ENCODE measurements at regions not wholly inside any gene's neighbourhood (a gene's known extent, or its start where the extent isn't known, plus 50 kb on each side); places are given as distances from the start of the nearest gene placed in this dataset.

GRCh38 chr3:82347585-82347984, 586.1 kb upstream of the GBE1 start:
- Histone ChIP-seq H3K36me3 (ENCODE audit: control insufficient read depth in 2 of 3, insufficient read depth in 3 of 3, low read length in 3 of 3) (no peaks in the 10 kb centered on the region), H3K9me3 (ENCODE audit: control insufficient read depth in 2 of 3, insufficient read depth in 1 of 3, low read length in 3 of 3) (no peaks in the 10 kb centered on the region), H3K27me3 (ENCODE audit: control insufficient read depth, insufficient read depth, low read length) (no peaks in the 10 kb centered on the region), H3K4me1 (ENCODE audit: control insufficient read depth in 2 of 3, insufficient read depth in 2 of 3, low read depth in 1 of 3, low read length in 3 of 3) (no peaks in the 10 kb centered on the region), H3K9ac (ENCODE audit: low read length in 3 of 3) (no peak overlapping the region), H3K4me3 (ENCODE audit: low read length in 3 of 3) (no peak overlapping the region), H3K27ac (ENCODE audit: low read depth in 2 of 2, low read length in 2 of 2) (no peak overlapping the region)
- FAIRE-seq: no peak
- DNase-seq: no peak
- intact Hi-C loops (cut with DNase I): no loop called here
- no peak for TF ChIP-seq CTCF (IDR thresholded peaks at IDR 0.05; ENCODE audit: borderline replicate concordance, extremely low read depth, insufficient read depth)

GRCh38 chr3:82342521-82342920, 581.1 kb upstream of the GBE1 start:
- no peaks in the 10 kb centered on the region for H3K4me1 ChIP-seq (ENCODE audit: control insufficient read depth in 2 of 3, insufficient read depth in 2 of 3, low read depth in 1 of 3, low read length in 3 of 3)
- TF ChIP-seq CTCF (IDR thresholded peaks at IDR 0.05; ENCODE audit: borderline replicate concordance, extremely low read depth, insufficient read depth): no peak
- intact Hi-C loops (cut with DNase I): no loop called here
- H3K27me3 ChIP-seq (ENCODE audit: control insufficient read depth, insufficient read depth, low read length): no peaks in the 10 kb centered on the region
- no peak overlapping the region for H3K9ac ChIP-seq (ENCODE audit: low read length in 3 of 3)
- H3K36me3 ChIP-seq (ENCODE audit: control insufficient read depth in 2 of 3, insufficient read depth in 3 of 3, low read length in 3 of 3): no peaks in the 10 kb centered on the region
- H3K9me3 ChIP-seq (ENCODE audit: control insufficient read depth in 2 of 3, insufficient read depth in 1 of 3, low read length in 3 of 3): no peaks in the 10 kb centered on the region
- no peak overlapping the region for H3K4me3 ChIP-seq (ENCODE audit: low read length in 3 of 3)
- FAIRE-seq (no peak), DNase-seq (no peak)
- no peak overlapping the region for H3K27ac ChIP-seq (ENCODE audit: low read depth in 2 of 2, low read length in 2 of 2)

GRCh38 chr3:82329300-82329699, 567.9 kb upstream of the GBE1 start:
- intact Hi-C loops (cut with DNase I): no loop called here
- Histone ChIP-seq H3K36me3 (ENCODE audit: control insufficient read depth in 2 of 3, insufficient read depth in 3 of 3, low read length in 3 of 3) (no peaks in the 10 kb centered on the region), H3K4me1 (ENCODE audit: control insufficient read depth in 2 of 3, insufficient read depth in 2 of 3, low read depth in 1 of 3, low read length in 3 of 3) (no peaks in the 10 kb centered on the region), H3K9me3 (ENCODE audit: control insufficient read depth in 2 of 3, insufficient read depth in 1 of 3, low read length in 3 of 3) (no peaks in the 10 kb centered on the region), H3K27ac (ENCODE audit: low read depth in 2 of 2, low read length in 2 of 2) (no peak overlapping the region), H3K27me3 (ENCODE audit: control insufficient read depth, insufficient read depth, low read length) (no peaks in the 10 kb centered on the region), H3K9ac (ENCODE audit: low read length in 3 of 3) (no peak overlapping the region), H3K4me3 (ENCODE audit: low read length in 3 of 3) (no peak overlapping the region)
- no peak for FAIRE-seq
- DNase-seq: no peak
- TF ChIP-seq CTCF (IDR thresholded peaks at IDR 0.05; ENCODE audit: borderline replicate concordance, extremely low read depth, insufficient read depth): no peak

- H3K9me3 ChIP-seq (ENCODE audit: control insufficient read depth in 2 of 3, insufficient read depth in 1 of 3, low read length in 3 of 3): no peaks in the 10 kb centered on the region
- H3K4me1 ChIP-seq (ENCODE audit: control insufficient read depth in 2 of 3, insufficient read depth in 2 of 3, low read depth in 1 of 3, low read length in 3 of 3): no peaks in the 10 kb centered on the region
- no peaks in the 10 kb centered on the region for H3K36me3 ChIP-seq (ENCODE audit: control insufficient read depth in 2 of 3, insufficient read depth in 3 of 3, low read length in 3 of 3)
- DNase-seq (no peak), FAIRE-seq (no peak)
- H3K9ac ChIP-seq (ENCODE audit: low read length in 3 of 3): no peak overlapping the region
- no peaks in the 10 kb centered on the region for H3K27me3 ChIP-seq (ENCODE audit: control insufficient read depth, insufficient read depth, low read length)
- no peak overlapping the region for H3K27ac ChIP-seq (ENCODE audit: low read depth in 2 of 2, low read length in 2 of 2)
- no peak overlapping the region for H3K4me3 ChIP-seq (ENCODE audit: low read length in 3 of 3)
- no peak for TF ChIP-seq CTCF (IDR thresholded peaks at IDR 0.05; ENCODE audit: borderline replicate concordance, extremely low read depth, insufficient read depth)
- intact Hi-C loops (cut with DNase I): no loop called here
These were observed 550.5 kb upstream of the GBE1 start for GRCh38 chr3:82311901-82312300.
